ENCODE measurements at regions not wholly inside any gene's neighbourhood (a gene's known extent, or its start where the extent isn't known, plus 50 kb on each side); places are given as distances from the start of the nearest gene placed in this dataset.

DNA sequence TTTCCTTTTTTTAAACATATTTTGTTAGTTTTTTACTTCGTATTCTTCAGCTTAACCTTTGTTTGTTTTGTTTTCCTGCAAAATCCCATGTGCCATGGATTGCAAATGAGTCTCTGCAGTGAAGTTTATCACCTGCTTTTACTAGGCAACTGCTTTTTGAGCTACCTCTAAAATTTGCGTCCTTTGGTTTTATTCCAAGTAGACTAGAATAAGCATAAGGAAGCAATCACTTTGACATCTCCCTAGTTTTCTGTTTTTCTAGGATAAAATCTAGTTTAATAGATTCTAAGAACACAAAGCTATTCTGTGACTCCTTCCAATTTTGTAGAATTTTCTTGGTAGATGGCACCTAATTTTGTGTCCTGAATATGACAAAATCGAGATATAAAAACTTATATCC is 1059.2 kb downstream of the OTOL1 start:
- no peaks in the 10 kb centered on the region for H3K27me3 ChIP-seq (ENCODE audit: control insufficient read depth, insufficient read depth, low read length)
- DNase-seq (ENCODE audit: low read depth): no peak
- TF ChIP-seq, protein P1, sequence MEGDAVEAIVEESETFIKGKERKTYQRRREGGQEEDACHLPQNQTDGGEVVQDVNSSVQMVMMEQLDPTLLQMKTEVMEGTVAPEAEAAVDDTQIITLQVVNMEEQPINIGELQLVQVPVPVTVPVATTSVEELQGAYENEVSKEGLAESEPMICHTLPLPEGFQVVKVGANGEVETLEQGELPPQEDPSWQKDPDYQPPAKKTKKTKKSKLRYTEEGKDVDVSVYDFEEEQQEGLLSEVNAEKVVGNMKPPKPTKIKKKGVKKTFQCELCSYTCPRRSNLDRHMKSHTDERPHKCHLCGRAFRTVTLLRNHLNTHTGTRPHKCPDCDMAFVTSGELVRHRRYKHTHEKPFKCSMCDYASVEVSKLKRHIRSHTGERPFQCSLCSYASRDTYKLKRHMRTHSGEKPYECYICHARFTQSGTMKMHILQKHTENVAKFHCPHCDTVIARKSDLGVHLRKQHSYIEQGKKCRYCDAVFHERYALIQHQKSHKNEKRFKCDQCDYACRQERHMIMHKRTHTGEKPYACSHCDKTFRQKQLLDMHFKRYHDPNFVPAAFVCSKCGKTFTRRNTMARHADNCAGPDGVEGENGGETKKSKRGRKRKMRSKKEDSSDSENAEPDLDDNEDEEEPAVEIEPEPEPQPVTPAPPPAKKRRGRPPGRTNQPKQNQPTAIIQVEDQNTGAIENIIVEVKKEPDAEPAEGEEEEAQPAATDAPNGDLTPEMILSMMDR (IDR thresholded peaks at IDR 0.05; ENCODE audit: insufficient read depth, low read length, poor library complexity, severe bottlenecking): no peak
- H3K36me3 ChIP-seq (ENCODE audit: control insufficient read depth, insufficient read depth, low read length): no peaks in the 10 kb centered on the region
- no peak overlapping the region for H3K4me3 ChIP-seq (ENCODE audit: low read depth, low read length)

DNA sequence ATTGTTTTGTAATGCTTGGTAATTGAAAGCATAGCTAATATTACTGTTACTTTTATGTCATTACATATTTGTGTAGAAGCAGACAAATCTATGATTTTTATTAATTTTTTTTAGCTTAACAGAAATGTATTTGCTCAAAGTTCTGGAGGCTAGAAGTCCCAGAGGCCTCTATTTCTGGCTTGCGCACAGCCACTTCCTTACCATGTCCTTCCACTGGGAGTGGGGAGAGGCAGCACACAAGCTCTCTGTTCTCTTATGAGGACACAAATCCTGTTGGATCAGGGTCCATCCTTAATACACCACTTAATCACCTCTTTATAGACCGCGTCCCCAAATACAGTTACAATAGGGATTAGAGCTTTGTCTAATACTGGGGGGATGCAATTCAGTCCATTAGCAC is 1061.4 kb downstream of the OTOL1 start:
- no peak for DNase-seq (ENCODE audit: low read depth)
- H3K4me3 ChIP-seq (ENCODE audit: low read depth, low read length): no peak overlapping the region
- H3K27me3 ChIP-seq (ENCODE audit: control insufficient read depth, insufficient read depth, low read length): no peaks in the 10 kb centered on the region
- H3K36me3 ChIP-seq (ENCODE audit: control insufficient read depth, insufficient read depth, low read length): no peaks in the 10 kb centered on the region
- TF ChIP-seq, protein P1 (IDR thresholded peaks at IDR 0.05; ENCODE audit: insufficient read depth, low read length, poor library complexity, severe bottlenecking): no peak

DNA sequence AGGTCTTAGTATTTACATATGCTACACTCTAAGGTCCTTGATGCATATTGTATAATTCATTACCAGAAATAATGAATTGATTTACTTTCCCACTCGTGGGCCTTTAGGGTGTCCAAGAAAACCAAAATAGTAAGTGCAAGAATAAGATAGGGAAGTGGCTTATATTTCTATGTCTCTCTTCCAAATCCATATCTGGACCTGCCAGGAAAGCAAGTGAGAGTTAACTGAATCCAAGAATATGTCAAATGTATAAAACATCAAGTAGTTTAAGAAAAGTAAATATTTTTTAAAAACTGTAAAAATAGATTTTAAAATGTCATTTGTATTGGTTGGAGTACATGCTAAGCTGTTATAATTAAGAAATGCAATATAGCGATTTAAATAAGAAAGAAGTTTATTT is 1072.1 kb downstream of the OTOL1 start:
- Histone ChIP-seq H3K4me3 (ENCODE audit: low read depth, low read length) (no peak overlapping the region), H3K36me3 (ENCODE audit: control insufficient read depth, insufficient read depth, low read length) (no peaks in the 10 kb centered on the region), H3K27me3 (ENCODE audit: control insufficient read depth, insufficient read depth, low read length) (no peaks in the 10 kb centered on the region)
- TF ChIP-seq, protein P1 (IDR thresholded peaks at IDR 0.05; ENCODE audit: insufficient read depth, low read length, poor library complexity, severe bottlenecking): no peak
- DNase-seq (ENCODE audit: low read depth): no peak

DNA sequence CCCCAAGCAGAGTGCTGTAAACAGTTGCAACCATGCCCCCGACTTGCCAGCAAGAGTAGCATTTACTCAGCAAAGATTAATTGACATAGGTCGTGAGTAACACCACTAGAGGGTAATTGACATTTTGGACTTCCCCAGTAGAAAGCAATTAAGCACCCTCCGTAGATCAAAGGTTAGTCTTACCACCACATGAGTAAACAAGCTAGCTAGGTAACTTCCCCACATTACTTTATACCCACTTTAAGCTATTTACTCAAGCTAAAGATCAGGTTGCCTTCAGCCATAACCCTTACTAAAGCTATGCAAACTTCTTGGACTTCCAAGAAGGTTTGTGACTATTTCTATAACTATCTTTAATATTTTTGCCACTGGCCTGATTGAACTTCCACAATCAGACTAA is 1072.7 kb downstream of the OTOL1 start:
- Histone ChIP-seq H3K36me3 (ENCODE audit: control insufficient read depth, insufficient read depth, low read length) (no peaks in the 10 kb centered on the region), H3K4me3 (ENCODE audit: low read depth, low read length) (no peak overlapping the region), H3K27me3 (ENCODE audit: control insufficient read depth, insufficient read depth, low read length) (no peaks in the 10 kb centered on the region)
- DNase-seq (ENCODE audit: low read depth): no peak
- TF ChIP-seq, protein P1 (IDR thresholded peaks at IDR 0.05; ENCODE audit: insufficient read depth, low read length, poor library complexity, severe bottlenecking): no peak

DNA sequence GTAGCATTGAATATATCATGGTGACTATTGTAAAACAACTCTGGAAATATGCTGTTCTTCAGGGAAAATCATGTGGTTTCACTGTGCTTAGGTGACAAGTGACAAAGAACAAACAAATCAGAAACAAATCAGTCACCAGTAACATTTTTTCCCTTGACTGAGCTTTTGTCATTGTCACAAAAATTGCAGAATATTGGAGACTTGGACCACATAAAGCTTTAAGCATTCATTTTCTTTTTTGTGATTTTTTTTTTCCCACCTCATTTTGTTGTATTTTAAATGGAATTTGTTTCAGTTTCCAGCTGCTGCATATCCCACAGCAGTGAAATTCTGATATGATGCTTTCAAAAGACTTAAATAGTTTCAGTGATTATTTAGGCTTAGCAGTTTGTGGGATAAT is 1088.4 kb downstream of the OTOL1 start:
- no peak for DNase-seq (ENCODE audit: low read depth)
- Histone ChIP-seq H3K4me3 (ENCODE audit: low read depth, low read length) (no peak overlapping the region), H3K36me3 (ENCODE audit: control insufficient read depth, insufficient read depth, low read length) (no peaks in the 10 kb centered on the region), H3K27me3 (ENCODE audit: control insufficient read depth, insufficient read depth, low read length) (no peaks in the 10 kb centered on the region)
- TF ChIP-seq, protein P1 (IDR thresholded peaks at IDR 0.05; ENCODE audit: insufficient read depth, low read length, poor library complexity, severe bottlenecking): no peak

DNA sequence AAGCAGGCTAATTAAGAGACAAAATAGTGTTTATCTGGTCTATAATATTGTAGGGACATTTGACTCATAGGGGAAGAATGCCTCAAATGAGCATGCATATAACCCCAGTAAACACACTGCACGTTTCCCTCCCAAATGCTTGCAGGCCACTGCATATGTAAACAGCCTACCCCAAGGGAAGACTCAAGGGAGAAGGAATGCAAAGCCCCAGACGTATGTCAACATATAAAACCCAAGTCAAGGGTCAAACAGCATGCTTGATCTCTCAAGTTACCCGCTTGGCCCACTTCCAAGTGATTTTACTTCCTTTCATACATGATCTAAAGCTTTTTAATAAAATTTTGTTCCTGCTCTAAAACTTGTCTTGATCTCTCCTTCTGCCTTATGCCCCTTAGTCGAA is 1090.0 kb downstream of the OTOL1 start:
- TF ChIP-seq, protein P1 (IDR thresholded peaks at IDR 0.05; ENCODE audit: insufficient read depth, low read length, poor library complexity, severe bottlenecking): no peak
- Histone ChIP-seq H3K4me3 (ENCODE audit: low read depth, low read length) (no peak overlapping the region), H3K36me3 (ENCODE audit: control insufficient read depth, insufficient read depth, low read length) (no peaks in the 10 kb centered on the region), H3K27me3 (ENCODE audit: control insufficient read depth, insufficient read depth, low read length) (no peaks in the 10 kb centered on the region)
- DNase-seq (ENCODE audit: low read depth): no peak
